RWPE1 (cell line): ENCODE measurements at regions not wholly inside any gene's neighbourhood (a gene's known extent, or its start where the extent isn't known, plus 50 kb on each side); places are given as distances from the start of the nearest gene placed in this dataset.
"Not testable (repeated sequence)": the region's sequence is repeated elsewhere in the genome, so short reads cannot be mapped to it uniquely, and the experiment has no call there.

Experiments
- CTCF ChIA-PET: fragments of 350-600 bp; sonication (Branson Sonifier 250); formaldehyde crosslinking; extraction: SDS; loops from one replicate; lab custom pipeline; 2021; lab: Yijun Ruan, JAX
- POLR2A ChIA-PET: fragments of 400-600 bp; formaldehyde crosslinking; extraction: SDS; loops from one replicate; lab custom pipeline; 2020; ENCODE audit warnings: antibody characterized with exemption; ENCODE audit not compliant: low non-redundant PET; lab: Yijun Ruan, JAX
- DNase-seq: peaks from one replicate; pipeline ENCODE4 v3.0.0; 2012; ENCODE audit warnings: low spot score
- H3K27ac ChIP-seq: fragments of 450-650 bp; 2 replicates; pipeline ENCODE4 v1.5.1; 2017
- TF ChIP-seq, protein P1 (sequence below): fragments of 450-650 bp; conservative IDR thresholded peaks from 2 replicates; pipeline ENCODE4 v1.5.1; 2017; ENCODE audit warnings: low read depth, mild to moderate bottlenecking

DNA sequence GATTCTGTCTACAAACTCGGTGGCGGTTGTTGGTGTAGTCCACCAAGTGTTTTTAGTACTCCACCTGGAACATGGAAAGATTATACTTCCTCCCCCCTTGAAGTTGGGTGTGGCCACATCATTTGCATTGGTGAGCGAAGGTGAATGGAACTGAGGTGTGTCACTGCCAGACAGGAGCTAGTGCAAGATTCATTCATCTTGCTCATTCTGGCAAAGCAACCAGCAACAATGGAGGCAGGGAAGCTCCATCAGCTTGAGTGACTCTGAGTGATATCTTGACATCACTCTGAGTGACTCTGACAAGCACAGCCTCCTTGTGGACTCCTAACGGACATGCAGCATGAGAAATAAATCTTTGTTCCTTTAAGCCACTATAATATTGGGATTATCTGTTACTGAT, 54.7 kb upstream of the SLC1A4 start:
- POLR2A ChIA-PET: no interaction called here
- DNase-seq: no peak
- CTCF ChIA-PET: no interaction called here
- no peak overlapping the region for H3K27ac ChIP-seq
- TF ChIP-seq, protein P1, sequence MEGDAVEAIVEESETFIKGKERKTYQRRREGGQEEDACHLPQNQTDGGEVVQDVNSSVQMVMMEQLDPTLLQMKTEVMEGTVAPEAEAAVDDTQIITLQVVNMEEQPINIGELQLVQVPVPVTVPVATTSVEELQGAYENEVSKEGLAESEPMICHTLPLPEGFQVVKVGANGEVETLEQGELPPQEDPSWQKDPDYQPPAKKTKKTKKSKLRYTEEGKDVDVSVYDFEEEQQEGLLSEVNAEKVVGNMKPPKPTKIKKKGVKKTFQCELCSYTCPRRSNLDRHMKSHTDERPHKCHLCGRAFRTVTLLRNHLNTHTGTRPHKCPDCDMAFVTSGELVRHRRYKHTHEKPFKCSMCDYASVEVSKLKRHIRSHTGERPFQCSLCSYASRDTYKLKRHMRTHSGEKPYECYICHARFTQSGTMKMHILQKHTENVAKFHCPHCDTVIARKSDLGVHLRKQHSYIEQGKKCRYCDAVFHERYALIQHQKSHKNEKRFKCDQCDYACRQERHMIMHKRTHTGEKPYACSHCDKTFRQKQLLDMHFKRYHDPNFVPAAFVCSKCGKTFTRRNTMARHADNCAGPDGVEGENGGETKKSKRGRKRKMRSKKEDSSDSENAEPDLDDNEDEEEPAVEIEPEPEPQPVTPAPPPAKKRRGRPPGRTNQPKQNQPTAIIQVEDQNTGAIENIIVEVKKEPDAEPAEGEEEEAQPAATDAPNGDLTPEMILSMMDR: no peak

- DNase-seq: no peak
- CTCF ChIA-PET: no interaction called here
- H3K27ac ChIP-seq: no peak overlapping the region
- TF ChIP-seq, protein P1: no peak
- POLR2A ChIA-PET: no interaction called here
Observed at GRCh38 chr2:64936809-64937208, 52.4 kb upstream of the SLC1A4 start.

DNA sequence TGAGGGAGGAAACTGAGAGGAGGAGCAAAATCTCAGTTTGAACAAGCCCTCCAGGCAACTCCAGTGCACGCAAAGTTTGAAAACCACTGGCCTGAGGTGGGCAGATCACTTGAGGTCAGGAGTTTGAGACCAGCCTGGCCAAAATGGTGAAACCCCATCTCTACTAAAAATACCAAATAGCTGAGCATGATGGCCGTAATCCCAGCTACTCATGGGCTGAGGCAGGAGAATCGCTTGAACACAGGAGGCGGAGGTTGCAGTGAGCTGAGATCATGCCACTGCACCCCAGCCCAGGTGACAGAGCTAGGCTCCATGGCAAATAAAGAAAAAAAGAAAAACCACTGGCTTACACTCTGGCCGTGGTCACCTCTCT, 51.9 kb upstream of the SLC1A4 start:
- POLR2A ChIA-PET, DNase-seq, CTCF ChIA-PET, H3K27ac ChIP-seq: not testable (repeated sequence)

- H3K27ac ChIP-seq: no peak overlapping the region
- POLR2A ChIA-PET: no interaction called here
- CTCF ChIA-PET: interaction anchor here (0.6 kb wide), 1 partner anchor 52 kb away, joined by 3 read pairs; the partner anchor contains the start of gene SLC1A4
- DNase-seq: no peak
- TF ChIP-seq, protein P1: no peak
Observed at GRCh38 chr2:64937687-64938491, 51.3 kb upstream of the SLC1A4 start.

DNA sequence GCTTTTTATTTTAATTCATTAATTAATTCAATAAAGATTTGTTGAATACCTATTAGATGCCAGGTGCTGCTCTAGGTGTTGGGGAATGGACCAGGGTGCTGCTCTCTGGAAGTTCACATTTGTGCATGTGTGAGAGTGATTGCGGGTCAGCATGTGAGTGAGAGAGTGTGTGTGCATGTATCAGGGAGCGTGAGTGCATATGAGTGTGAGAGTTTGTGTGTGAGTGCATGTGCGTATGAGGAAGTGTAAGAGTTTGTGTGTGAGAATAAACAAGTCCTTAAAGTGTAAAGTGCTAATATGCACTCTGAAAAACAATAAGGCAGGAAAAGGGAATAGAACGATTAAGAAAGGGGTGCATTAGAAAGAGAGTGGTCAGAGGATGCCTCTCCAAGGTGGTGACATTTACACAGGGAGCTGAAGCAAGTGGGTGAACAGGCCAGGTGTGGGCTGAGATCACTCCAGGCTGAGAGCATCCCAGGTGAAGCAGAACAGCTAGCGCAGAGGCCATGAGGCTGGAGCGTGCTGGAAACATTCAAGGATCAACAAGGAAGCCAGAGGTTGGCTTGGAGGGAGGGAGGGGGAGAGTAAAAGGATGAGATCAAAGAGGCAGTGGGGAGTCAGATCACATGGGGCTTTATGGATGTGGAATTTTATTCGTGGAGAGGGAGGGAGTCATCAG, 50.5 kb upstream of the SLC1A4 start:
- DNase-seq: no peak
- POLR2A ChIA-PET: no interaction called here
- CTCF ChIA-PET: interaction anchor here (0.6 to 0.8 kb wide), 2 partner anchors 21 to 51 kb away, joined by 3 read pairs; partner anchors contain the start of gene SLC1A4
- no peak overlapping the region for H3K27ac ChIP-seq
- TF ChIP-seq, protein P1: no peak

DNA sequence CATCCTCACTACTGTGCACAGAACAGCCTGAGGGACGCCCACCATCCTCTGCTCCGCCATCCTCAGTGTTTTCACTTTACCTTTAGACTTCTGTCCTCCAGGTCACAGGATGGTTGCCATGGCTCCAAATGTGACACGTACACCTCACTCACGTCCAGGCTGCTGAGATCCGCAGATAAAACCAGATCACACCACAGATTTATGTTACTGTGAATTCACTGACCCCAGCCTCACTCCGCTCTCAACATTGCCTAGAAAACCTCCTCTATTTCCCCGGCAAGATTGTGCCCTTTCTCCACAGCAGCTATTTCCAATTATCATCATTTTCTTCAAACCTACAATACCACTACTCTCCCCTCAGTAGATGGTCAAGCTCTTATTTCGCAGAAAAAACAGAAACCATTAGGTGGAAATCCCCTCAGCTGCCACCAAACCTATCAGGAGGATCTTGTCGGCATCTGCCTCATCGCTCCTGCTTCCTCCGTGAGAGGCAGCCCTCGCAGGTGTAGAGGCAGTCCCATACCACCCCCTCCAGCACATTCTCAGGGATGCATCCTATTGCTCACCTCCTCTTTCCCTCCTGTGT, 49.8 kb upstream of the SLC1A4 start:
- ChIA-PET CTCF (interaction anchor here (0.8 kb wide), 1 partner anchor 21 kb away, joined by 3 read pairs; no protein-coding TSS in a partner anchor), POLR2A (no interaction called here)
- TF ChIP-seq, protein P1: no peak
- no peak for DNase-seq
- H3K27ac ChIP-seq: no peak overlapping the region
